ENCODE measurements at regions not wholly inside any gene's neighbourhood (a gene's known extent, or its start where the extent isn't known, plus 50 kb on each side); places are given as distances from the start of the nearest gene placed in this dataset.

DNA sequence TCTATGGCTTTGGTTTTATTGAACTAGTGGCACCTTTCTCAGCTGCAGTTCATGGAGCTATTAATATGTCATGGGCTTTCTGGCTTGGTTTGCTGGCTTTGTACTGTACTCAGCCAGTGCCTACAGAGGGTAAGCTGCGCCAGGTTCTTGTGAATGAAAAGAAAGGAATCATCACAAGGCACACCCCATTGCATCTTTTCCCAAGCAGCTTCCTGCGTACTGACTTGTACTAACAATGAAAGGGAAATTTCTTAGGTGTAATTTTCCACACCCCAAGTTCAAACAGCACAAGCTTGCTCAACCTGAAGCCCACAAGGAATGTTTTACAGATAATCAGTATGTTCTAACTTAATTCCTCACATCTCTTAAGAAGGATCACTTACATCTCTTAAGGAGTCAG is 78.0 kb upstream of the TNFSF18 start:
- DNase-seq (ENCODE audit: low spot score): no peak

DNA sequence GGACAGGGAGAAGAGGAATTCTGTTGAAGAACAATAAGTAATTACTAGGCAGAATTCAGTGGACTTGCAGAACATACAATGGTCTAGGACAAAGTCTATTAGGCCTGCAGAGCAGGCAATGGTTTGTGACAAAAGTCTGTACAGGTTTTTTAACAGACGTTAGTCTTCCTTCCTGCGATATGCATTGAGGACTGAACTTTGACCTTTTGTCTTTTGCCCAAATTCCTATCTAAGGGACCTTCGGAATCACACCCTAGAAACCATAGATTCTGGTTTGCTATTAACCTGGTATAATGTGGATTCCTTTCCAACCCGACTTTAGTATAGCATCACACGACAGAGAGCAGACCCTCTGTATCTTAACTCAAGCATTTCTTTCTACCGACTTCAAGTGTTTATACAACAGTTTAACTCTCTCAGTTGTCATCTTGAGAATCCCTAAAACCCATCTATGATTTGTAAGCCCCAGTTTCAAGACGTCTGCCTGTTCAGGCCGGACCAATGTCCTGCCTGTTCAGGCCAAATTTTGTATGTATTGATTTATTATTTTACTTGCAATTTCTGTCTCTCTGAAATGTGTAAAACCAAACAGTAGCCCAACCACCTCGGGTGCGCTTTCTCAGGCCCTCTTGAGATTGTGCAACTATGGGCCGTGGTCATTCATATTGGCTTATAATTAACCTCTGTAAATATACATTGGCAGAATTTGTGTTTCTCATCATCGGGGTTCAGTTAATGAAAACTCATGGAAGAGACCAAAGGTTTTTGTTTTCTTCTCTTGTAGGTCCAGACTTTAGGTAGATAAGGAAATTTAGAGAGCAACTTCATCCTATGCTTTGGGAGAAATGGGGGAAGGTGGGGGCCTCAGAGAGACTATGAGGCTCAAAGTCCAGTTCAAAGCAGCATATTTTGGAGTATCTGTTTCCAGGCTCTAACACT is 76.9 kb upstream of the TNFSF18 start:
- no peak for DNase-seq (ENCODE audit: low spot score)

DNA sequence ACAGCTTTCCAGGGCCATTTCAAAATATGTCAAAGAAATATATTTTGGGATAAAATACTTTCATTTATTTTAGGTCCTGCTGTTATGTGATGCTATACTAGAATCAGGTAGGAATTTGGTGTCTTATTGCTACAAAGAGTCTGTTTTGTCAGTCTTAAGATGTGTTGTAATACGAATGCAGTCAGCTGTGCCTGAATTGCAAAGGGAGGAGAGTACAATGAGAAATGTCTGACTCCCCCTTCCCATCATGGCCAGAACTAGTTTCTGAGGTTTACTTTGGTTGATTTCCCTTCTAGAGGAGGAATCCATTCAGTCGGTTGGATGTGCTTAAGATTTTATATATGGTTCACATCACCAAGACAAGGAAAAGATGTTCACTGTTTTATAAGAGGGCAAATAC is 75.7 kb upstream of the TNFSF18 start:
- DNase-seq (ENCODE audit: low spot score): no peak

DNA sequence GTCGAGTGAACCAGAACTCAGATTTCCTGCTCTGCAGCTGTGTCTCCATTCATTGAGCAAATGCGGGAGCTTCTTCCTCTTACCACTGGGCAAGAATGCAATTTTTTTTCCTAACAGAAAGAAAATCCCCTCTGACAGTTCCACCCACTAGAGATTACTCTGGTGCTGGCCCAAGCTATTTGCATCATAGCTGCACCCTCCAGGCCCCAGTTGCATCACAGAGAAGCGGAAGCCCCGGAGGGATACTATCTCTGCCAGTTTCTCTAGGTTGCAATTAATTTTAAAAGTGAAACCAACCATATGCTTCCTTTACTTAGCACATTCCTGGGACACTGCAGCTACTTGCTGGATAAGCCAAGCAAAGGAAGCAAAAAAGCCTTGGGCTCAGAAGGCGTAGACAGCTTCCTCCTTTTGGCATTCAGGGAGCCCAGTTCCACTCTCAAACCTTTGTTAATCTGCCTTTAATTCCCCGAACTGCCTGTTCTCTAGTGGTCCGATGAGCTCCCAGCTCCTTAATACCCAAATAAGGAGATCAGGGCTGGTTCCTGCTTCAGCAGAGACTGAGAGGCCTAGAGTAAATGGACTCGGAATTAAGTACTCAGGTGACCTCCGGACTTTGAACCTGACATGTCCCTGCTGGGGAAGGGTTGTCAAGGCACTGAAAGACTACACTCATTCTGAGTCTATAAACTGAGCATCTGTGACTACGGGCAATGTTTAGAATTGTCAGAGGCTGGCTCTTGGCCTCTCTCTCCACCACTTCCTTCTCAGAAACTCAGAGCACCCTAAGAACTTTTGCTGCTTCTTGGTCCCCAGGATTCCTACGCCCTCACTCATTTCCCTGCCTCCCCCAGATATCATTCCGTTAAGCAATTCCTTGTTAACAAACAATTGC is 72.5 kb upstream of the TNFSF18 start:
- peak; percentile 89 for DNase-seq (ENCODE audit: low spot score)

DNA sequence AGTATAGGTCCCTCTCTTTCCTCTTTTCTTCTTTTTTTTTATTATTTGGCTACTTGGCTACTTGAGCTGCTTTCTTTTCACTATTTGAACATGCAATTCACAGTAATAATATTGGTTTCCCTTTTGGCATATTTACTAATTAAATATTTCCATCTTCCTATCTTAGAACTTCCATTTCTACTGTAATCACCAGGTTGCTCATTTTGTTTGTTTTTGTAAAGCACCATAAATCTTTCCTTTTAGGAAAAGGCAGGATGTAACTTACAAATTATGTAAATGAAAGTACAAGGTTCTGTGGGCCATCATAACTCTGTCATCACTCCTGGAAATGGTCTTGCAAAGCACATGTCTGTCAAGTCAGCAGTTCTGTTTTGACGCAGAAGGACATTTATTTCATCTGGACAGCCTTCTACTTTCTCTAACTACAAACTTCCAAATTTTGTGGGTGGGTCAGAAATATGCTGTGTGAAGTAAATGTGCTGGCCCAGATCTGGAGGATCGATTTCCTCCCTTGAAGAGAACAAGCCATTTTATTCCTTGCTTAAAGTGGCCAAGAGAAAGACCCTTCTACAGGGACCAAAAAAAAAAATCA is 71.7 kb upstream of the TNFSF18 start:
- DNase-seq (ENCODE audit: low spot score): no peak

DNA sequence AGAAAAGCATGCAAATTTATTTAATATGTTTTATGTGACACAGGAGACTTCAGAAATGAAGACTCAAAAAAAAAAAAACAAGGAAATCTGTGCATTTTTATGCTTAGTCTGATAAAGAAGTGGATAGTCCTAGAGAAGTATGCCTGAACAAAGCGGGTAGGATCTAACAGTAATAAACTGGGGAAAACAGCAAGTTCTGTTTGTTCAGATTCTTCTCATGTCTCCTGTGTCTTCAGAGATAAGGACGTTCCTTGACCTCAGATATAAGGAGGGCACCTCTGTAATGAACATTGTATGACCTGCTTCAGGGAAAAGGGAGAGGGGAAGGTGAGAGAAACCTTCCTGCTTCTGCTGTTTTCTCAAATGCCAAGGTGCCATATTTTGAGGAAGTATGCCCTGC is 67.7 kb upstream of the TNFSF18 start:
- DNase-seq (ENCODE audit: low spot score): no peak

DNA sequence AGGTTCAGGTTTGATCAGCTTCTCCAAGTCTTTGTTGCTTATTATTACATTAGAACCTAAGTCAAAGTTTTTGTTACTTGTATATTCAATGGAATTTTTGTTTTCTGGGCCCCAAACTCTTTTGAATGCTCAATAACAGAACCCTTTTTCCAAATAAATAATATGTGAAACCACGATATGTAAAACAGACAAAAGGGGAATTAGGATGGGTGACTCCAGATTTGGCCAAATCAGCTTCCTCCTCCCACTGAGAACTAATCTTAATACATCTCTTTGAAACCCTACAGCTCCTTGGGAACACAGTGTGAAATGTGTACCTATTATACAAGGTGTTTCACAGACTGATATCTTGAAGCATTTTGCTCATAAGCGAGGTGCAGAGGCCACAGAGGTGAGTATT is 67.0 kb upstream of the TNFSF18 start:
- DNase-seq (ENCODE audit: low spot score): no peak

DNA sequence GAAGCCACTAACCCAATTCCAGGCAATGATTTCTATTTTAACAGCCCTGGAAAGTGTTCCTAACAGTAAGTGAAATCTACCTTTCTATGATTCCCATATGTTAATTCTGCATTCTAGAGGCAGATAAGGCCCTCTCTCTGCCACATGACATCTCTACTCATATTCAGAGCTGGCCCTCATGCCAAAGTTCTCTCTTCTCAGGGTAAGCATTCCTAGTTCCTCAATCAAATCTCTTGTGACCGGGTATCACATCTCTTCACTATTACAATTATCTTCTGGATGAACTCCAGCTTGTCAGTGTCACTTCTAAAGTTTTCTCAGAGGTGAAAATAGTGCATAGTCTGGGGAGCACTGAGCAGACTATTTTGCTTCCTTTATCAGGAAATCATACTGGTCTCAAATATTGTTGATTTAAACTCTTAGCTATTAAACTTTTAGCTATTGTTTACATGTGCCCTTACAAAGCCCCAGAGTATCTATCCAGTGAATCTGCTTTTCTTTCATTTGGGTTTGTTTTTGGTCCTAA is 66.4 kb upstream of the TNFSF18 start:
- no peak for DNase-seq (ENCODE audit: low spot score)

DNA sequence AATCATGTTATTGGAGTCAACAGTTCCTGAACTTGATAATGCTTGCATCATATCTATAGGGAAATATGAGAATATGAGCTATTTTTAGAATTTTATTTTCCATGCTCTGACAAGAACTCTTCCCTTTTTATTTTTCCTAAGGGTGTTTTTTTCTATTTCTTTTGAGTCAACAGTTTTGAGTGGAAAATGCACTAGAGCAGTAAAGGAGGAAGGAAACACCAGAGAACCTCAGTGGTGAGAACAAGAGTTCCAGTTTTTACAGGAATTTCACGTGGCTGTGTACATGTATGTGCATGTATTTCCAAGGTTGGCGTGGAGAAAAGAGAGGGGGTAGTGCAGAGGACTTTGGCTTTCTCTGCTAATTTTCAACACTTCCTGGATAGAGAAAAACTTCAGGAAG is 63.6 kb upstream of the TNFSF18 start:
- DNase-seq (ENCODE audit: low spot score): no peak

DNA sequence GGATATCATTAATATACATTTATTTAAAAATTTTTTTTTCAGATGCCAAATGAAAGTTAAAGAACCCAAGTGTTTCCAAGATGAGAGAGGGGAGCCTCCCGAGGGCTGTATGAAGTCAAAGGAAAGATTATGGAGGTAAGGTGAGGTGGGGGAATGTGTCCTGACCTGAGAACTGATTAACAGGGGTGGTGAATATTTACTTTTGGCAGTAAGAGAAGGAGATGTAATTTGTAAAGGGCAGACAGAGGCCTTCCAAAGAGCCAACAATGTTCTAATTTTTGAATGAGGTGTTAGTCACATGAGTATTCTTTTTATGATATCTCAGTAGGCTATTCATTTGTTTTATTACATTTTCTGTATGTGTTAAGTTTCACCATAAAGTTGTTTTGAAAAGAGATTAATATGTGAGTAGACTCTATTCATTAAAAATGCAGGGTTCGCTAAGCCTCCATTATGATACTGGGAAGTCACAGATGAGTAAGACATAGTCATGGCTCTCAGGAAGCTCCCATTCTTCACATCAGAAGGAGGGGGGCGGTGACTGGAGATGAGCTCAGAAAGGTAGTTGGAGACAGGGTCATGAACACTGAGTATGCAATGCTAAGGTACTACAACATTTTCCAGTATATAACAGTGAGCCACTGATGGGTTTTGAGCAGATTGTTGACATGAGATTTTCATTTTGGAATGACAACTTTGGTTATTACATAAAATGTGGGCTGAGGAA is 62.4 kb upstream of the TNFSF18 start:
- DNase-seq (ENCODE audit: low spot score): no peak

DNA sequence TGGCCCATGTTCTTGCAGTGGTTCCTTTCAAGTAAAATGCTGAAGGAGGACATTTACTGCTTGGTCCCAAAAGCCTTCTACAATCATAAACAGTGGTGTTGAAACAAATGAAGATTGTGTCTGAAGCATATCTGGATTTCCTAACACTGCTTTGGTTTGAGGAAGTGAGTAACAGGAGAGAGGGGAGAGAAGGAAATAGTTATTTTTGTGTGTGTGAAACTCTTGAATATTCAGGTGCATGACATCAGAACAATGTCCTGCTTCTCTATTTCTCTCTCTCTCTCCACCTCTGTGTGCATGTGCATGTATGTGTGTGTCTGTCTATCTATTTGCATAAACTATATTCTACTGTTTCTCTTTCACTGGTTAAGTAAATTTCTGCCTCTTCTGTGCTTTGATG is 61.4 kb upstream of the TNFSF18 start:
- no peak for DNase-seq (ENCODE audit: low spot score)

DNA sequence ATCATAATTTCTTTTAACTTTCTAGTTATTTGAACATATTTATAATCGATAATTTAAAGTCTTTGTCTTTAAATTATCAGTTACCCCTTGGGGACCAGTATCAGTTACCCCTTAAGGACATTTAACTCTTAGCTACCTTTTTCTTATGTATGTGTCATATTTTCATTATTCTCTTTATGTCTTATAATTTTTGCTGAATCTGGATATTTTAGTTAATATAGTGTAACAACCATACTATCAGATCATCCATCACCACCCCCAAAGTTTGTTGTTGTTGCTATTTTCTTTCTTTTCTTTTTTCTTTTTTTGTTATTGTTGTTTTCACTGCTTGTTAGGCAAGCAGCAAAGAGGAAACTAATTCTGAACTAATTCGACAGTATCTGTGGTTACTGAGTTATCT is 57.0 kb upstream of the TNFSF18 start:
- DNase-seq (ENCODE audit: low spot score): no peak

DNA sequence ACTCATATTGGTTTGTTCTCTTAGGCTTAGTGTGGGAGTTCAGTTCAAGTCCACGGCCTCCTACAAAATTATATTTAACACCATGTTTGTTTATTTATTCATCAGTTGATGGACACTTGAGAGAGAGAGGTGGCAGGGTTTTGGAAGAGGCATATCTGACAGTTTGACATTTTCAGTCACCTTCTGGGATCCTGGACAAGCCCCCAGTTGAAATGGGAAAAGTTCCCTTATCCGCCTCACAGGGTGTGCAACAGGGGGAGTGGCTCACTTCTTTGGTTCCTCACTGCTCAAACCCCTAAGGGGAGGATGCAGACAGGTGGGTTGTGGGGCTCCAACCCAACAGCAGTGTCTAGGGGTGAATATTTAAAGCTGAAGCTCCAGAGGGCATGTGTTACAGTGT is 52.3 kb upstream of the TNFSF18 start:
- no peak for DNase-seq (ENCODE audit: low spot score)

DNA sequence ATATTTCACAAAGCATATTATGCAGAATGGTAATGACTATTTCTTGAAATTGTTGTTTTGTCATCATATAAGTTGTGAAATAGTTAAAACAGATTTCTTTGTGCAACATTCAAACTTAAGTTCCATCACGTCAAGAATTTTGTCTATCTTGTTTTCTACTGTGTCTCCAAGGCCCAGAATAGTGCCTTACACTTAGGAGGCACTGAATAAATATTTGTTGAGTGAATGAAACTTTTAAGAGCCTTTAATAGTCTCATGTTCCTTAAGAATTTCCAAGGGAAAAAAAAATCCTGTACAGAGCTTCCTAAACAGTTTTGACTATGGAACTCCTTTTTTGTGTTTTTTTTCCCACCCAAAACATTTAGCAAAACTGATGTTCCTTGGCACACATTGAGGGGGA is 50.8 kb upstream of the TNFSF18 start:
- no peak for DNase-seq (ENCODE audit: low spot score)

DNA sequence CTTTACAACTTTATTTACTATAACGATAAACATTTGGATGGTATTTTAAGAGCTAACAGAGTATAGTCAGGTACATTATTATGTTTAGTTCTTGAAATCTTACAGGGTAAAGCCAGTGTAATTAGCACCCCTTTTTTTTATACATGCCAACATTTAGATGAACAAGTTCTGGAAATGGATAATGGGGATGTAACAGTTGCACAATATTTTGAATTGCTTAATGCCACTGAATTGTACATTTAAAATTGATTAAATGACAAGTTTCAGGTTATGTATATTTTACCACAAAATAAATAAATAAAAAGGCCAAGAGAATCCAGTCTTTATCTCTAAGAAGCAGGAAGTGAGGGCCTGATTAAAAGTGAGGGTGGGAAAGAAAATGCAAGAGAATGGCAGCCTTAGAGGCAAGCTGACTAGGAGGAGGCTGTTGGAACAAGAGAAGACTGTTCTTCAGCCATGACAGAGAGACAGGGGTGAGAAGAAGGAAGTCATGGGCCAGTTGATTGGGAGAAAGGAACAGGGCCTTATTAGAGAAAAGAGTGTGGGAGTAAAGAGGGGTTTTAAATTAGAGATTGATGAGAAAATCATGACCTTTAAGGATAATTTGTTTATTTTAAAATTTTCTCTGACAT is 49.9 kb upstream of the TNFSF18 start:
- DNase-seq (ENCODE audit: low spot score): no peak

All from GM03348 (cell line).